SK-N-SH (cell line): ENCODE measurements at regions not wholly inside any gene's neighbourhood (a gene's known extent, or its start where the extent isn't known, plus 50 kb on each side); places are given as distances from the start of the nearest gene placed in this dataset.

Experiments used
- CTCF ChIA-PET: fragments of 300-600, 350-600 bp; formaldehyde crosslinking; extraction: SDS; loops from one replicate; lab custom pipeline; 2021; lab: Yijun Ruan, JAX
- POLR2A ChIA-PET: fragments of 350-600 bp; sonication (Branson Sonifier 250); formaldehyde crosslinking; extraction: SDS; loops from one replicate; lab custom pipeline; 2020; ENCODE audit warnings: antibody characterized with exemption, inconsistent platforms; lab: Yijun Ruan, JAX
- DNase-seq: peaks from one replicate; pipeline ENCODE4 v3.0.0; 2012
- H2AFZ ChIP-seq: fragments of 200-600 bp; sonication (generic); 2 replicates; pipeline ENCODE4 v1.8.1; 2016; ENCODE audit warnings: antibody characterized with exemption, mild to moderate bottlenecking, low read depth
- H3F3A ChIP-seq: fragments of 200-600 bp; sonication (generic); replicated peaks from 2 replicates; pipeline ENCODE3; 2016; ENCODE audit warnings: antibody characterized with exemption, mild to moderate bottlenecking; ENCODE audit not compliant: insufficient read depth
- H3K27ac ChIP-seq, 2 experiments: fragments of 200-500 bp in 1 of 2; fragments of 200-600 bp in 1 of 2; sonication (Bioruptor generic) in 1 of 2; sonication (generic), shearing (Covaris generic) in 1 of 2; 2 replicates each; pipeline versions ENCODE4 v1.5.1 to v1.6.1; 2014 to 2016; ENCODE audit warnings: low read depth in 2 of 2, inconsistent platforms in 1 of 2, low read length in 1 of 2, mild to moderate bottlenecking in 1 of 2, mixed read lengths in 1 of 2
- H3K27me3 ChIP-seq: fragments of 200-600 bp; sonication (generic), shearing (Covaris generic); 2 replicates; pipeline ENCODE4 v1.6.1; 2016; ENCODE audit warnings: mixed run types; ENCODE audit not compliant: insufficient read depth
- H3K36me3 ChIP-seq, 2 experiments: fragments of 200-500 bp in 1 of 2; fragments of 200-600 bp in 1 of 2; sonication (Bioruptor generic) in 1 of 2; sonication (generic) in 1 of 2; replicated peaks in 1 of 2; 2 replicates each; pipeline versions ENCODE3 to v1.5.1; 2014 to 2016; ENCODE audit warnings: low read length in 1 of 2, mild to moderate bottlenecking in 1 of 2; ENCODE audit not compliant: insufficient read depth in 2 of 2, control insufficient read depth in 1 of 2
- H3K4me1 ChIP-seq, 2 experiments: fragments of 200-500 bp in 1 of 2; fragments of 200-600 bp in 1 of 2; sonication (Bioruptor generic) in 1 of 2; sonication (generic), shearing (Covaris generic) in 1 of 2; 2 replicates each; pipeline versions ENCODE4 v1.5.1 to v1.6.1; 2014 to 2016; ENCODE audit warnings: low read depth in 1 of 2, low read length in 1 of 2, mixed run types in 1 of 2; ENCODE audit not compliant: insufficient read depth in 2 of 2, control insufficient read depth in 1 of 2
- H3K4me2 ChIP-seq: fragments of 200-600 bp; sonication (generic), shearing (Covaris generic); 2 replicates; pipeline ENCODE4 v1.6.1; 2017; ENCODE audit warnings: mixed run types
- H3K4me3 ChIP-seq, 2 experiments: fragments of 200-500 bp in 1 of 2; fragments of 200-600 bp in 1 of 2; sonication (Bioruptor generic) in 1 of 2; sonication (generic), shearing (Covaris generic) in 1 of 2; 2 replicates each; pipeline versions ENCODE4 v1.5.1 to v1.8.1; 2014 to 2016; ENCODE audit warnings: low read depth in 2 of 2, inconsistent platforms in 1 of 2, low read length in 1 of 2, mild to moderate bottlenecking in 1 of 2, mixed read lengths in 1 of 2, moderate library complexity in 1 of 2
- H3K79me2 ChIP-seq: fragments of 200-600 bp; sonication (generic); 2 replicates; pipeline ENCODE4 v1.8.1; 2017; ENCODE audit warnings: mild to moderate bottlenecking; ENCODE audit not compliant: insufficient read depth
- H3K9ac ChIP-seq: fragments of 200-600 bp; sonication (generic); 2 replicates; pipeline ENCODE4 v1.6.1; 2017; ENCODE audit warnings: mixed run types
- H3K9me2 ChIP-seq: fragments of 200-600 bp; sonication (generic); 2 replicates; pipeline ENCODE4 v1.6.1; 2017; ENCODE audit warnings: mixed run types
- H3K9me3 ChIP-seq: fragments of 200-600 bp; sonication (generic); 2 replicates; pipeline ENCODE4 v1.6.1; 2017; ENCODE audit warnings: mixed run types, mild to moderate bottlenecking, moderate library complexity
- H4K20me1 ChIP-seq: fragments of 200-600 bp; sonication (generic); 2 replicates; pipeline ENCODE4 v1.6.1; 2017; ENCODE audit warnings: mild to moderate bottlenecking, mixed run types; ENCODE audit not compliant: insufficient read depth
- CHD2 ChIP-seq: fragments of 150-350 bp; IDR thresholded peaks from 2 replicates; pipeline ENCODE4 v1.6.1; 2018; ENCODE audit warnings: low read length; ENCODE audit not compliant: partially characterized antibody
- ELF1 ChIP-seq: IDR thresholded peaks from 2 replicates; pipeline ENCODE4 v1.4.0; 2012
- FOSL2 ChIP-seq: IDR thresholded peaks from 2 replicates; pipeline ENCODE4 v1.4.0; 2012; ENCODE audit warnings: low read depth, mild to moderate bottlenecking, moderate library complexity, borderline replicate concordance
- FOXM1 ChIP-seq: IDR thresholded peaks from 2 replicates; pipeline ENCODE4 v1.4.0; 2012; ENCODE audit warnings: low read depth, mild to moderate bottlenecking
- JUND ChIP-seq: IDR thresholded peaks from 2 replicates; pipeline ENCODE4 v1.4.0; 2012
- MEF2A ChIP-seq: IDR thresholded peaks from 2 replicates; pipeline ENCODE4 v1.4.0; 2012; ENCODE audit warnings: low read depth, borderline replicate concordance
- POLR2AphosphoS5 ChIP-seq: IDR thresholded peaks from 2 replicates; pipeline ENCODE4 v1.6.1; 2012; ENCODE audit warnings: low read depth, low read length
- RAD21 ChIP-seq: IDR thresholded peaks from 2 replicates; pipeline ENCODE4 v1.6.1; 2012; ENCODE audit warnings: mild to moderate bottlenecking, low read length
- SIN3A ChIP-seq: IDR thresholded peaks from 2 replicates; pipeline ENCODE4 v1.6.1; 2012; ENCODE audit warnings: low read depth, mild to moderate bottlenecking, low read length, moderate library complexity, borderline replicate concordance
- TAF1 ChIP-seq: IDR thresholded peaks from 2 replicates; pipeline ENCODE4 v1.6.1; 2012; ENCODE audit warnings: low read depth, mild to moderate bottlenecking, low read length, moderate library complexity, borderline replicate concordance
- TEAD4 ChIP-seq: IDR thresholded peaks from 2 replicates; pipeline ENCODE4 v1.4.0; 2012; ENCODE audit warnings: mild to moderate bottlenecking, borderline replicate concordance; ENCODE audit not compliant: insufficient read depth
- YY1 ChIP-seq: IDR thresholded peaks from 2 replicates; pipeline ENCODE4 v1.4.0; 2012; ENCODE audit warnings: low read depth, mild to moderate bottlenecking
- WGBS: methylation state at CpG from one replicate; pipeline ENCODE4 v1.1.6; 2017; ENCODE audit warnings: low lambda C conversion rate; 5-methylcytosine and 5-hydroxymethylcytosine counted together
- TF ChIP-seq, protein P1 (sequence below): fragments of 150-350 bp; IDR thresholded peaks from 2 replicates; pipeline ENCODE4 v1.6.1; 2017; ENCODE audit warnings: antibody characterized with exemption, low read length, low read depth, borderline replicate concordance
- TF ChIP-seq, protein P2 (sequence below): IDR thresholded peaks from 2 replicates; pipeline ENCODE4 v1.4.0; 2012; ENCODE audit warnings: low read depth
- TF ChIP-seq, protein P3 (sequence below): IDR thresholded peaks from 2 replicates; pipeline ENCODE4 v1.4.0; 2012; ENCODE audit warnings: low read depth, borderline replicate concordance
- TF ChIP-seq, protein P4 (sequence below): IDR thresholded peaks from 2 replicates; pipeline ENCODE4 v1.4.0; 2012; ENCODE audit warnings: low read depth, borderline replicate concordance

DNA sequence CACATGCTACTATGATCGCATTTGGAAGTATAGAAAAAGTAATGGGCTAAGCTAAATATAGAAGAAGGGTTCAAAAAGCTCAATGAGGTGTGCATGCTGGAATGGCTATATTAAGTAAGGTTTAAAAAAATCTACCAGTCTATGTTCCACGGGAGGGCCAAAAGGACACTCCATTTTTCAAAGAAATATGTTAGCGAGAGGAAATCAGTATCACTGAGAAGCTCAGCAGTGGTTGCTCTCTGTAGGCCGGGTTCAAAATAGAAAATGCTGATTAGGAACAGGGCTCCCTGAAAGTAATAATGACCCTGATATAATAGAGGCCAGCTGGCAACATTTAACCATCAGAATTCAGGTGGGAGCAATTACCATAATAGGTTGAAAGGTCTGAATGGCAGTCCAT is 224.5 kb upstream of the SEMA3E start:
- H3K9me3 ChIP-seq, result no peaks in the 10 kb centered on the region
- H3K4me2 ChIP-seq, result no peak overlapping the region
- H3K4me3 ChIP-seq, result no peak overlapping the region
- H3F3A ChIP-seq, result no peaks in the 10 kb centered on the region
- H3K36me3 ChIP-seq, result no peaks in the 10 kb centered on the region
- H3K27ac ChIP-seq, result no peak overlapping the region
- H3K9ac ChIP-seq, result no peak overlapping the region
- no peaks in the 10 kb centered on the region for H4K20me1 ChIP-seq
- ChIA-PET CTCF (no interaction called here), POLR2A (no interaction called here)
- H2AFZ ChIP-seq, result no peak overlapping the region
- WGBS, result 67% methylated on average over 4 of the region's 4 CpGs
- H3K9me2 ChIP-seq, result no peaks in the 10 kb centered on the region
- no peaks in the 10 kb centered on the region for H3K79me2 ChIP-seq
- no peak for TF ChIP-seq TAF1
- no peak for TF ChIP-seq TEAD4
- TF ChIP-seq FOXM1, result no peak
- no peak for TF ChIP-seq JUND
- TF ChIP-seq, protein P1, sequence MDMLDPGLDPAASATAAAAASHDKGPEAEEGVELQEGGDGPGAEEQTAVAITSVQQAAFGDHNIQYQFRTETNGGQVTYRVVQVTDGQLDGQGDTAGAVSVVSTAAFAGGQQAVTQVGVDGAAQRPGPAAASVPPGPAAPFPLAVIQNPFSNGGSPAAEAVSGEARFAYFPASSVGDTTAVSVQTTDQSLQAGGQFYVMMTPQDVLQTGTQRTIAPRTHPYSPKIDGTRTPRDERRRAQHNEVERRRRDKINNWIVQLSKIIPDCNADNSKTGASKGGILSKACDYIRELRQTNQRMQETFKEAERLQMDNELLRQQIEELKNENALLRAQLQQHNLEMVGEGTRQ, result no peak
- TF ChIP-seq YY1, result no peak
- no peak for TF ChIP-seq POLR2AphosphoS5
- TF ChIP-seq FOSL2, result no peak
- TF ChIP-seq CHD2, result no peak
- TF ChIP-seq RAD21, result no peak
- TF ChIP-seq SIN3A, result no peak
- TF ChIP-seq, protein P2, sequence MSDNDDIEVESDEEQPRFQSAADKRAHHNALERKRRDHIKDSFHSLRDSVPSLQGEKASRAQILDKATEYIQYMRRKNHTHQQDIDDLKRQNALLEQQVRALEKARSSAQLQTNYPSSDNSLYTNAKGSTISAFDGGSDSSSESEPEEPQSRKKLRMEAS, result no peak
- no peak for TF ChIP-seq ELF1
- no peak for TF ChIP-seq MEF2A
- TF ChIP-seq, protein P3, sequence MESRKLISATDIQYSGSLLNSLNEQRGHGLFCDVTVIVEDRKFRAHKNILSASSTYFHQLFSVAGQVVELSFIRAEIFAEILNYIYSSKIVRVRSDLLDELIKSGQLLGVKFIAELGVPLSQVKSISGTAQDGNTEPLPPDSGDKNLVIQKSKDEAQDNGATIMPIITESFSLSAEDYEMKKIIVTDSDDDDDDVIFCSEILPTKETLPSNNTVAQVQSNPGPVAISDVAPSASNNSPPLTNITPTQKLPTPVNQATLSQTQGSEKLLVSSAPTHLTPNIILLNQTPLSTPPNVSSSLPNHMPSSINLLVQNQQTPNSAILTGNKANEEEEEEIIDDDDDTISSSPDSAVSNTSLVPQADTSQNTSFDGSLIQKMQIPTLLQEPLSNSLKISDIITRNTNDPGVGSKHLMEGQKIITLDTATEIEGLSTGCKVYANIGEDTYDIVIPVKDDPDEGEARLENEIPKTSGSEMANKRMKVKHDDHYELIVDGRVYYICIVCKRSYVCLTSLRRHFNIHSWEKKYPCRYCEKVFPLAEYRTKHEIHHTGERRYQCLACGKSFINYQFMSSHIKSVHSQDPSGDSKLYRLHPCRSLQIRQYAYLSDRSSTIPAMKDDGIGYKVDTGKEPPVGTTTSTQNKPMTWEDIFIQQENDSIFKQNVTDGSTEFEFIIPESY, result no peak
- TF ChIP-seq, protein P4, sequence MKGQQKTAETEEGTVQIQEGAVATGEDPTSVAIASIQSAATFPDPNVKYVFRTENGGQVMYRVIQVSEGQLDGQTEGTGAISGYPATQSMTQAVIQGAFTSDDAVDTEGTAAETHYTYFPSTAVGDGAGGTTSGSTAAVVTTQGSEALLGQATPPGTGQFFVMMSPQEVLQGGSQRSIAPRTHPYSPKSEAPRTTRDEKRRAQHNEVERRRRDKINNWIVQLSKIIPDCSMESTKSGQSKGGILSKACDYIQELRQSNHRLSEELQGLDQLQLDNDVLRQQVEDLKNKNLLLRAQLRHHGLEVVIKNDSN, result no peak
- no peaks in the 10 kb centered on the region for H3K4me1 ChIP-seq
- no peak for DNase-seq
- H3K27me3 ChIP-seq, result no peaks in the 10 kb centered on the region

DNA sequence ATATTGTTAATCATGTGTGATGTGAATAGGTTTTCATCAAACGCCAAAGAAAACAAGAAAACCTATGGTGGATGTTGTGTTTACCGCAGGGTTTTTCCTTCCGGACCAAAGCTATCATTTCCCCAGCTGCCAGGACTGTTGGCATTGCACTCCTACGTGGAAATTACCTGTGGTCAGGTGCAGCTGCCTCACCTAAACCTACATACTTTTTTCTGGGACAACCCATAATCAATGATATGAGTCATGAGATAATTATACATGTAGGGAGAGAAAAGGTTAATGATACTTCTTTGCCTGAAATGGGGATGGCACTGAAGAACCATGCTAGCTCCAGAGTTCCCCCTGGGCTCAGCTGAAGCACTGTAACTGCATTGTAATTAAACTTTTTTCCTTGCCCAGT is 223.6 kb upstream of the SEMA3E start:
- Histone ChIP-seq H3K9me3 (no peaks in the 10 kb centered on the region), H3K4me3 (no peak overlapping the region), H3K36me3 (no peaks in the 10 kb centered on the region), H3K27ac (no peak overlapping the region), H3K9me2 (no peaks in the 10 kb centered on the region), H3F3A (no peaks in the 10 kb centered on the region), H3K4me2 (no peak overlapping the region), H3K9ac (no peak overlapping the region), H3K27me3 (no peaks in the 10 kb centered on the region), H3K79me2 (no peaks in the 10 kb centered on the region), H3K4me1 (no peaks in the 10 kb centered on the region), H4K20me1 (no peaks in the 10 kb centered on the region), H2AFZ (no peak overlapping the region)
- TF ChIP-seq TEAD4 (no peak), POLR2AphosphoS5 (no peak), MEF2A (no peak)
- ChIA-PET POLR2A (no interaction called here), CTCF (no interaction called here)
- WGBS, result 72% methylated on average over 4 of the region's 4 CpGs
- DNase-seq, result no peak
